GM12872 (cell line): ENCODE measurements at regions not wholly inside any gene's neighbourhood (a gene's known extent, or its start where the extent isn't known, plus 50 kb on each side); places are given as distances from the start of the nearest gene placed in this dataset.

ENCODE experiments used
- CTCF ChIP-seq: IDR thresholded peaks from 3 replicates; pipeline ENCODE4 v1.5.1; 2011; ENCODE audit warnings: low read depth, mild to moderate bottlenecking, low read length, moderate library complexity; ENCODE audit not compliant: insufficient read depth

- no peak for TF ChIP-seq CTCF
These were observed 285.2 kb downstream of the NPR3 start for GRCh38 chr5:32996336-32996735.

- TF ChIP-seq CTCF: no peak
These were observed 297.8 kb downstream of the NPR3 start for GRCh38 chr5:33008751-33009418.

DNA sequence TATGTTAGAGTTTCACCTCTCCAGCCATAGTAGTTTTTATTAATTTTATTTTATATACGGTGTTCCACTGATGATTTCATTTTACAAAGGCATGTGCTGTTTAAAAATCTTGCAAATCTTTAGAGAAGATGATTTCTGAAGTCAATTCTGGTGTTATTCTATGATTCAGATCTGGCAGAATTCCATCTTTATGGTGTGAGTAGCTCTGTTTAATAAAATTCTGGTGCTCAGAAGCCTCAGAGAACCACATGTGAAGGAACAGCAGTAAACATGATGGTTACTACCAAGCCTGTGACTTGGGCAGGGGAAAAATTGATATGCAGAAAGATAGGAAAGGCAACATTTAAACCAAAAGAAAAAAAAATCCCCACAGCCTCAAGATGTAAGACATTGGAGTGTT lies 299.7 kb downstream of the NPR3 start:
- TF ChIP-seq CTCF: no peak

- TF ChIP-seq CTCF: no peak
These were observed 300.7 kb downstream of the NPR3 start for GRCh38 chr5:33011801-33012200.

DNA sequence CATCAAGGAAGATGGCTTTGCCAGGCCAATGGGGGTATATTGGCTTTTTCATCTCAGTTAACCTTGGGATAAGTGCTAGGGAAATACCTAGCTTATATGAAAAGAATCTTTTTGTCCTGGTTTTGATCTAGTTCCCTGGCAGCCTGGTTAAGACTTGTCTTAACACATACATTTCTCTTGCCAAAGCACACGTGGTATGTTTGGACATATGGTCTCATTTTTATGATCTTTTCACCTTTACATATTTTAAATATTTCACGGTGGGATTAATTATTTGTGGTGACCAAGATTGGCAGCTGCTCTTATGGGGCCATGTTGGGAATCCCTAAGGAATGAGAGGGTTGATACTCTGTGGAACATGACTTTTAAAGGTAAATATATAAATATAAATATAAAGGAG lies 312.5 kb downstream of the NPR3 start:
- no peak for TF ChIP-seq CTCF

GRCh38 chr5:33032271-33033070 lies 321.4 kb downstream of the NPR3 start:
- TF ChIP-seq CTCF: no peak

- no peak for TF ChIP-seq CTCF
These were observed 322.4 kb downstream of the NPR3 start for GRCh38 chr5:33033516-33033915.
